ENCODE measurements at regions not wholly inside any gene's neighbourhood (a gene's known extent, or its start where the extent isn't known, plus 50 kb on each side); places are given as distances from the start of the nearest gene placed in this dataset.

DNA sequence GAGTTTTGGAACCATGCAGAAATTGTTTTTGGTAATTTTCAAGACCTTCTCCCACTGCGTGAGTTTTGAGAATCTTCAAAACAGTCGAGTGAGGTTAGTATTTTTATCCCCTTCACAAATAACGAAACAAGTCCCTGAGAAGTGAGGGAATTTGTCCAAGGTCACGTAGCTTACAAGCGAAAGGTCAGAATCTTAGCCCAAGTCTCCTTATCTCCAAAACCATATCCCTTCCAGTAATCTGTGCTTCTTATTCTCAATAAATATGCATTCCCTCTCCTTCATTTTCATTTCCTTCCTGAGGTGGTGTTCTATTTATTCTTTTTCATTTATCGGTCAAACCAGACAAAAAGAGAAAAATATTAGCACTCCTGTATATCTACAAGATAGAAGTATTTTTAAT, 163.6 kb downstream of the MREG start:
- Histone ChIP-seq H3K27ac (ENCODE audit: control insufficient read depth, insufficient read depth) (no peak overlapping the region), H3K27me3 (replicated peaks in 1 of 2; ENCODE audit: control insufficient read depth in 2 of 2, insufficient read depth in 2 of 2, low read length in 1 of 2) (no peaks in the 10 kb centered on the region), H4K20me1 (ENCODE audit: control insufficient read depth, insufficient read depth) (no peaks in the 10 kb centered on the region), H3K79me2 (ENCODE audit: control insufficient read depth, insufficient read depth, low read length) (no peaks in the 10 kb centered on the region), H2AFZ (ENCODE audit: control insufficient read depth, low read depth, low read length) (no peak overlapping the region), H3K4me3 (no peak overlapping the region), H3K36me3 (ENCODE audit: control insufficient read depth in 2 of 2, insufficient read depth in 2 of 2, low read length in 1 of 2) (no peaks in the 10 kb centered on the region), H3K9me3 (replicated peaks; ENCODE audit: control insufficient read depth, insufficient read depth, low read length) (peaks cover 6% of the 10 kb centered on the region; the same call in 2 of the 3 replicates), H3K4me1 (ENCODE audit: control insufficient read depth, insufficient read depth, low read length) (peaks cover 15% of the 10 kb centered on the region), H3K9ac (ENCODE audit: control insufficient read depth, insufficient read depth, low read length) (no peak overlapping the region), H3K4me2 (ENCODE audit: control insufficient read depth, insufficient read depth) (no peak overlapping the region)
- POLR2A ChIA-PET, result no interaction called here
- 52% methylated on average over 6 of the region's 6 CpGs for WGBS (ENCODE audit: insufficient coverage, insufficient replicate concordance, low lambda C conversion rate, missing lambda C conversion rate)
- no peak for FAIRE-seq
- TF ChIP-seq, protein P1, sequence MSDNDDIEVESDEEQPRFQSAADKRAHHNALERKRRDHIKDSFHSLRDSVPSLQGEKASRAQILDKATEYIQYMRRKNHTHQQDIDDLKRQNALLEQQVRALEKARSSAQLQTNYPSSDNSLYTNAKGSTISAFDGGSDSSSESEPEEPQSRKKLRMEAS (IDR thresholded peaks at IDR 0.05; ENCODE audit: low read depth, low read length), result no peak
- TF ChIP-seq CBFB (IDR thresholded peaks at IDR 0.05; ENCODE audit: low read depth), result no peak
- TF ChIP-seq LARP7 (IDR thresholded peaks at IDR 0.05), result no peak
- no peak for TF ChIP-seq POU2F2 (IDR thresholded peaks at IDR 0.05; ENCODE audit: borderline replicate concordance, low read depth, low read length)
- TF ChIP-seq, protein P2, sequence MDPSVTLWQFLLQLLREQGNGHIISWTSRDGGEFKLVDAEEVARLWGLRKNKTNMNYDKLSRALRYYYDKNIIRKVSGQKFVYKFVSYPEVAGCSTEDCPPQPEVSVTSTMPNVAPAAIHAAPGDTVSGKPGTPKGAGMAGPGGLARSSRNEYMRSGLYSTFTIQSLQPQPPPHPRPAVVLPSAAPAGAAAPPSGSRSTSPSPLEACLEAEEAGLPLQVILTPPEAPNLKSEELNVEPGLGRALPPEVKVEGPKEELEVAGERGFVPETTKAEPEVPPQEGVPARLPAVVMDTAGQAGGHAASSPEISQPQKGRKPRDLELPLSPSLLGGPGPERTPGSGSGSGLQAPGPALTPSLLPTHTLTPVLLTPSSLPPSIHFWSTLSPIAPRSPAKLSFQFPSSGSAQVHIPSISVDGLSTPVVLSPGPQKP (IDR thresholded peaks at IDR 0.05; ENCODE audit: low read depth, low read length), result no peak
- CTCF ChIA-PET, result interaction anchor here (0.6 to 2.0 kb wide), 4 partner anchors 10 to 41 kb away, joined by 3 to 5 read pairs (median 4); no protein-coding TSS in a partner anchor
- intact Hi-C loops (cut with micrococcal nuclease; ENCODE audit: unreplicated experiment) (no loop called here), in situ Hi-C loops (cut with MboI) (no loop called here)
- no peak for ATAC-seq
- no TSS peak for BruUV-seq (replicated peaks)
- SMC1A ChIA-PET (ENCODE audit: uncharacterized antibody, unreplicated experiment), result interaction anchor here (0.9 to 1.5 kb wide), 3 partner anchors 31 to 64 kb away, joined by 3 to 4 read pairs (median 3); no protein-coding TSS in a partner anchor
- RAD21 ChIA-PET (ENCODE audit: unreplicated experiment), result no interaction called here
- DNase-seq (ENCODE audit: low read depth, low spot score), result no peak

DNA sequence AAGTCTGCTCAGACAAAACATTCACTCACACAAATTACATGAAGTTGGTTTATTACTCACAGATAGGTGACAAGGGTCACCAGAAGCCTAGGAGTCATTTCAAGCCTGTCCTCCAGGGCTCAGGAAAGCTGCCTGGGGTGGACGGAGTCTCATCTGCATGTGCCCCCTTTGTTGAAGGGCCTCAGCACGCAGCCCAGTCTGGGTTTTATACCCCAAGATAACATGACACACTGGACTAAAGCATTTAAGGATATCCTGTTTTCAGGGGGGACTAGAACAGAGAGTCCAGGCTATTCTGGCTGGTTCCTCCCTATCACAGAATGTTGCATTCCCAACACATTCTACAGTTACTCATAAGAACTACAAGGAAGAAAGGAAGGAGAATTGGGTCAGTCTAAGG, 164.7 kb downstream of the MREG start:
- H3K4me3 ChIP-seq, result no peak overlapping the region
- no peak overlapping the region for H2AFZ ChIP-seq (ENCODE audit: control insufficient read depth, low read depth, low read length)
- no TSS peak for BruUV-seq (replicated peaks)
- DNase-seq (ENCODE audit: low read depth, low spot score) (no peak), ATAC-seq (no peak), FAIRE-seq (no peak)
- H3K4me2 ChIP-seq (ENCODE audit: control insufficient read depth, insufficient read depth), result no peak overlapping the region
- peaks cover 3% of the 10 kb centered on the region; the same call in 2 of the 3 replicates for H3K9me3 ChIP-seq (replicated peaks; ENCODE audit: control insufficient read depth, insufficient read depth, low read length)
- H3K79me2 ChIP-seq (ENCODE audit: control insufficient read depth, insufficient read depth, low read length), result no peaks in the 10 kb centered on the region
- H4K20me1 ChIP-seq (ENCODE audit: control insufficient read depth, insufficient read depth), result no peaks in the 10 kb centered on the region
- ChIA-PET RAD21 (ENCODE audit: unreplicated experiment) (no interaction called here), POLR2A (no interaction called here), CTCF (no interaction called here), SMC1A (ENCODE audit: uncharacterized antibody, unreplicated experiment) (interaction anchor here (0.9 to 1.5 kb wide), 3 partner anchors 32 to 65 kb away, joined by 3 to 4 read pairs (median 3); no protein-coding TSS in a partner anchor)
- no peak overlapping the region for H3K27ac ChIP-seq (ENCODE audit: control insufficient read depth, insufficient read depth)
- in situ Hi-C loops (cut with MboI) (no loop called here), intact Hi-C loops (cut with micrococcal nuclease; ENCODE audit: unreplicated experiment) (no loop called here)
- no peaks in the 10 kb centered on the region for H3K27me3 ChIP-seq (replicated peaks in 1 of 2; ENCODE audit: control insufficient read depth in 2 of 2, insufficient read depth in 2 of 2, low read length in 1 of 2)
- no peak overlapping the region for H3K9ac ChIP-seq (ENCODE audit: control insufficient read depth, insufficient read depth, low read length)
- no peaks in the 10 kb centered on the region for H3K36me3 ChIP-seq (ENCODE audit: control insufficient read depth in 2 of 2, insufficient read depth in 2 of 2, low read length in 1 of 2)
- H3K4me1 ChIP-seq (ENCODE audit: control insufficient read depth, insufficient read depth, low read length), result peaks cover 15% of the 10 kb centered on the region
- WGBS (ENCODE audit: insufficient coverage, insufficient replicate concordance, low lambda C conversion rate, missing lambda C conversion rate), result 21% methylated on average over 2 of the region's 2 CpGs
- TF ChIP-seq KAT2A (conservative IDR thresholded peaks at IDR 0.05; ENCODE audit: control insufficient read depth, low read depth, low read length), result no peak
- no peak for TF ChIP-seq SIN3A (IDR thresholded peaks at IDR 0.05; ENCODE audit: low read depth, low read length)
- TF ChIP-seq NFXL1 (IDR thresholded peaks at IDR 0.05; ENCODE audit: borderline replicate concordance), result no peak
- TF ChIP-seq, protein P3, sequence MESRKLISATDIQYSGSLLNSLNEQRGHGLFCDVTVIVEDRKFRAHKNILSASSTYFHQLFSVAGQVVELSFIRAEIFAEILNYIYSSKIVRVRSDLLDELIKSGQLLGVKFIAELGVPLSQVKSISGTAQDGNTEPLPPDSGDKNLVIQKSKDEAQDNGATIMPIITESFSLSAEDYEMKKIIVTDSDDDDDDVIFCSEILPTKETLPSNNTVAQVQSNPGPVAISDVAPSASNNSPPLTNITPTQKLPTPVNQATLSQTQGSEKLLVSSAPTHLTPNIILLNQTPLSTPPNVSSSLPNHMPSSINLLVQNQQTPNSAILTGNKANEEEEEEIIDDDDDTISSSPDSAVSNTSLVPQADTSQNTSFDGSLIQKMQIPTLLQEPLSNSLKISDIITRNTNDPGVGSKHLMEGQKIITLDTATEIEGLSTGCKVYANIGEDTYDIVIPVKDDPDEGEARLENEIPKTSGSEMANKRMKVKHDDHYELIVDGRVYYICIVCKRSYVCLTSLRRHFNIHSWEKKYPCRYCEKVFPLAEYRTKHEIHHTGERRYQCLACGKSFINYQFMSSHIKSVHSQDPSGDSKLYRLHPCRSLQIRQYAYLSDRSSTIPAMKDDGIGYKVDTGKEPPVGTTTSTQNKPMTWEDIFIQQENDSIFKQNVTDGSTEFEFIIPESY (IDR thresholded peaks at IDR 0.05), result no peak
